ENCODE measurements at regions not wholly inside any gene's neighbourhood (a gene's known extent, or its start where the extent isn't known, plus 50 kb on each side); places are given as distances from the start of the nearest gene placed in this dataset.

DNA sequence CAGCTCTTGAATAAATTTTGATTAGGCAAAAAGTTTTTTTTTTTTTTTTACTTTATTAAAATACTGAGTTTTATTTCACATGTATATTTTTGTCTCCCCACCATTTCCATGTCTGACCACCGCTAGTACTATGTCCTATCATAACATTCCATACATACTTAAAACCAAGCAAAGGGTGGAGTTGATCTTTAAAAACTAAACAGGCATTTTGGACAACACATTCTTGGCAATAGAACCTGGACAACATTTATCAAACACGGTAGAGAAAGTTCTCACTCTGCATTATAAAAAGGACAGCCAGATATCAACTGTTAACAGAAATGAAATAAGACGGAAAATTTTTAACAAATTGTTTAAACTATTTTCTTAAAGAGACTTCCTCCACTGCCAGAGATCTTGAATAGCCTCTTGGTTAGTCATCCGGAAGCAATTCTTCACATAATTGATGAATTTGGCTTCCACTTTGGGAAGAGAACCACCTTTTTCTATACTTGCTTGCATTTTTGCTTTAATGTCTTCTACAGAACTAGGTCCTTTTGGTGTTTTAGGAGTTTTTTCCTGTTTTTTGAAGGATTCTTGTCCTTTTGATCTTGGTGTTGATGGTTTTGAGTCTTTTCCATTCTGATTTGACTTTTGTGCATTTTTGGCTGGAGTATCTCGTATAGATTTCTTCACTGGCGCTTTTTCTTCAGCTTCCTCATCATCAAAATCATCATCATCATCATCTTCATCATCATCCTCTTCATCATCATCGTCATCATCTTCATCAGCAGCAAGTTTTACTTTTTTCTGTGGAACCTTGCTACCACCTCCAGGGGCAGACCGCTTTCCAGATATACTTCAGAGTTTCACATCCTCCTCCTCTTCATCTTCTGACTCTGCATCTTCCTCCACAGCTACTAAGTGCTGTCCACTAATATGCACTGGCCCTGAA is 58.7 kb downstream of the POU5F2 start:
- DNase-seq: peak; percentile 70

DNA sequence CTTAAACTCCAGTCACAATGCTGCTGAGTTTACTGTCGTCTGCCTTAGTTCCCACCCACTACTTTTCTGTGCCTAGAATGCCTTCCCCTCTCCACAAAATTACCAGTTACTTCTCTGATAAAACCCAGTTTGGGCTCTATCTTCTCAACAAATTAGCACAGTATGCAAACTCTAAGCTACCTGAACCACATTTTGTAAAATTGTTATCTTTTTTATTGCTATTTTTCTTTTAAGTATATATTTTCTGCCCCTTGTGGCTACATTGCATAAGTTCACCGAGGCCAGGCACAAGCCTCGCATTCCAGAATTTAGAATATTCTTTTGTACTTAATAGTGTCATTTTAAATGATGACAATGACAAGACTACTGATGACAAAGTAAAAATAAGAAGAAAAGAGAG is 60.0 kb downstream of the POU5F2 start:
- no peak for DNase-seq

GRCh38 chr5:93677359-93677891 is 64.0 kb downstream of the POU5F2 start:
- DNase-seq: peak; percentile 82

- DNase-seq: no peak
Observed at GRCh38 chr5:93676704-93677103, 64.7 kb downstream of the POU5F2 start.

DNA sequence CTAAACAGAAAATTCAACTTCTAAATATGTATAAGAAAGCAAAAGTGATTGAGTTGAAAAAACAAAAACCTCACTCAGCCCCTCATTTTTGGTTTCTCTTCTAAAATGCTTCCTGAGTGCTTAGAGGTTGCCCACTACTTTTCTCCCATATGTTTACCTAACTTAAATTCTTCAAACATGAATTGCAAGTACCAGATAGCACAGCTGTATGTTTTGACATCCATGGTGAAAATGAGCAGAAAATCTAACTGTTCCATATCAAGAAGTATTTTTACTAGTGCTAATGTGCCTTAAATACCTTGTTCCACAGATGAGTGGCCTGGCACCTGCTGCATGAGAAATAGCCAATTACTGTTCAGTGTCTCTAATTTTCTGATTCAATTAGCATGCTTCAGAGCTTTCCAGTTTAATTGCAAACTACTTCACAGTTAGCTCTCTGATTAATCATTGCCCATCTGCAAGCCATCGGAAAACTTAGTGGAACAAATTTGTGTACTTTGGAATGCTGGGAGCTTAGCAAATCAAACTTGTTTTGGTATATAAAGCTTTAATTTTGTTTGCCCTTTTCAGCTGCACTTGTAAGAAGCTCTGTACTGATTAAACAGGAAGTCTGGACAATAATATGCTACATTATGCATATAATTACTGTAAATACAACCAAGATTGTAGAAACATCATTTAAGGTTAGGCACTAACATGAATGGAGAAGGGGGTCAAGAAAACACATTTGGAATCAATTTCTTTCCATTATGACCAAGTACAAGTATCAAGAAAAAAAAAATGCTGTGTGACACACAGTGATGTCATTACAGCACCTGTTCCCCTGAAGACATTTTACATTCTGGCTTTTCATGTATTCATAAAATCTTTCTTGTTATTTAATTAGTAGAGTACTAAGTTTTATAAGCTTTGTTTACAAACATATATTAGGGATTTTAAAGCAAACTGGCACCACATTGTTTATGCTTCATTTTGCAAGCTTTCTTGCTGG is 65.6 kb downstream of the POU5F2 start:
- no peak for DNase-seq

- DNase-seq: no peak
Observed at GRCh38 chr5:93674866-93675459, 66.4 kb downstream of the POU5F2 start.

DNA sequence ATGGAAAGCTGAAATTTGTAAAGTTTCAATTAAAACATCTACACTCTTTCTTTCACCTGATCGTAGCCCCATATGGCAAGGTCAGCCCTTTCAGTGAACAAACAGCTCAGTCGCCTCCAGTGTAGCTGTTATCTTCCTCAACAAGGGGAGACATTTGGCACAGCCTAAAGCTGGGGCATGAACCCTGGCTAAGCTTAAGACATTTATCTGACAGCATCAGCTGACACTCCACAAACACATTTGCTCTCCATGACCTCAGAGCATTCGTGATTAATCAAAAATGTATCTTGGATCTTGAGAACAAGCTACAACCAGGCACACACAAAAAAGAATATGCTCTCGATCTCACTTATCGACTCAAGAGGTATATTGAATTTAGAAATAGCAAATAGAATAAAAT is 67.3 kb downstream of the POU5F2 start:
- DNase-seq: peak; percentile 19

- DNase-seq: no peak
Observed at GRCh38 chr5:93673316-93673954, 68.0 kb downstream of the POU5F2 start.

DNA sequence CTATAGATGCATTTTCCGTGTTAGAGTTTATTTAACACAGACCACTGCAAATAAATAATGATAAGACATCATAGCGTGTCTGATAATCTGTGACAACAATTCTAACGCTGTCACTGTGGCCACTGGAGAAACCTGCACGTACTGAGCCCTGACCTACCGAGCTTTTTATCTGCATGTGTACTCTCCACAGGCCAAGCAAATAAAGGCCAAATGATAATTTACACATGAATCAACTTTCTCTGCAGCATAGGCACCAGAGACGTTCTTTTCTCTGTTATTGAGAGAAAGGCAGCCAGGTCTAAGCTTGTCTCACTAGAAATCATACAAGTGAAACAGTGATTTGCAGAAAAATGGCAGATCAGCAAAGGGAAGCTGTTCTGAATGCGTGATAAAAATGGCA is 75.8 kb downstream of the POU5F2 start:
- no peak for DNase-seq

DNA sequence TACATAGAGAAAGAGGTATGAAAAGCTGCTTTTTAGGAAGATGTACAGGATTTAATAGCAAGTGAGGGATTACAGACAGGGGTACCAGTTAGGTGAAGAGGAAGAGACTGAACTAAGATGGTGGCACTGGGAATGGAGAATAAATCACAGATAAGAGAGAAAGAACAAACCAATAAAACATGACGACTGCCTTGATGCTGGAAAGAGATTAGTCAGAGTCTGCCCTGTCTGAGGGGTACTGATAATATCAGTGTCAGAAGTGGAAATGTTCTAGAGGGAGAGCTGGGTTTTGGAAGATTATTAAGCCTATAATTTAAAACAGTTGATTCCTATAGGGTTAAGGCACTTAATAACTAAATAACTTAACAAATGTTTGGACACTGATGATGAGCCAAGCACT is 77.7 kb downstream of the NR2F1 start:
- no peak for DNase-seq

- DNase-seq: peak; percentile 58
Observed at GRCh38 chr5:93658044-93658443, 75.0 kb downstream of the NR2F1 start.

DNA sequence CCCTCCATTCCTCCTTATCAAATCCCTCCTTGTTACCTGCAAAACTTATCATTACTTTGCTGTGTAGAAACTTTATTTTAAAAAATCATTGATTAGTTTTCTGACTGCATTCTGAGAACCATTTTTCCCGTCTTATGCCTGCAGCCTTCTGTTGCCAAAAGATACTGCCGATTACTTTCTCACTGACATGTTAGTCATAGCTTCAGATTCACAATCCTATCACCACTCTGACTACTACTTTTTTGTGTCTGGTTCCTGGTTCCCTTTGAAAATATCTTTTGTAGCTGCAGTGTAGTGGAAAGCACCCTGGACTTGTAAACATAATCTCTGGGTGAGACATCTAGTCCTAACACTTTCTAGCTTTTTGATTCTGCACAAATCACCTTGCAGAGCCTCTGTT is 71.7 kb downstream of the NR2F1 start:
- no peak for DNase-seq

GRCh38 chr5:93653716-93654115 is 70.7 kb downstream of the NR2F1 start:
- no peak for DNase-seq

- no peak for DNase-seq
Observed at GRCh38 chr5:93649234-93649900, 66.3 kb downstream of the NR2F1 start.

DNA sequence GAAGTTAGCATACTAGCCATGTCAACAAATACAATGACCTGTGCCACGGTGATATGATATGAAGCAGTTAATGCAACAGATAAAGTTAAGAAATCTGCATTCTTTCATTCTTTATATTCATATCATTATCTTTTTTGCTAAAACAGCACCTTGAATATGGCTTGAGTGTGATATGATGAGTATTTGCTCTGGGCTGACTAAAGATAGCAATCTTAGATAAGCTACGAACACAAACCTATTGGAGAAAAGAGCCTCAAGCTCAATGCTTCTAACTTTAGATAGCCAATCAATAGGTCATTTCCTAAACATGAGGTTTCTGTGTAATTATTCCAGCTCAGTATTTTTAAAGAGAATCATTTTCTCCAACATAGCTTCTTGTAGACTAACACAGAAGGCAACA is 61.7 kb downstream of the NR2F1 start:
- DNase-seq: no peak

Measured in fibroblast of skin of right biceps (primary cell).